IMR-90 (cell line): ENCODE measurements at regions not wholly inside any gene's neighbourhood (a gene's known extent, or its start where the extent isn't known, plus 50 kb on each side); places are given as distances from the start of the nearest gene placed in this dataset.
"Not testable (repeated sequence)": the region's sequence is repeated elsewhere in the genome, so short reads cannot be mapped to it uniquely, and the experiment has no call there.

Source experiments
- ATAC-seq: fragments of 200-7000 bp; cut with Tn5 transposase; 2 replicates; pipeline ENCODE4 v1.9.1; 2020; ENCODE audit warnings: low read depth, mild to moderate bottlenecking, moderate library complexity
- BruUV-seq: library from RNA; stranded (reverse); fragments of 400-500 nt; replicated peaks from 2 replicates; lab custom pipeline; 2021; lab: Mats Ljungman, UMichigan
- CTCF ChIA-PET: fragments of 300-600 bp; formaldehyde crosslinking; extraction: SDS; loops from one replicate; lab custom pipeline; 2021; ENCODE audit warnings: antibody characterized with exemption; lab: Yijun Ruan, JAX
- POLR2A ChIA-PET: fragments of 300-600 bp; sonication (Branson Sonifier 250); formaldehyde crosslinking; loops from one replicate; lab custom pipeline; 2022; ENCODE audit warnings: antibody characterized with exemption; ENCODE audit not compliant: unreplicated experiment; lab: Charles Lee
- DNase-seq: peaks from one replicate; pipeline ENCODE4 v3.0.0; 2013
- H2AFZ ChIP-seq: replicated peaks from 2 replicates; pipeline ENCODE3; 2013; ENCODE audit warnings: low read length, mild to moderate bottlenecking; ENCODE audit not compliant: poor library complexity
- H2AK5ac ChIP-seq: 2 replicates; pipeline ENCODE4 v1.6.1; 2013; ENCODE audit warnings: low read depth, low read length, inconsistent platforms
- H2AK9ac ChIP-seq: replicated peaks from 2 replicates; pipeline ENCODE3; 2013; ENCODE audit warnings: mild to moderate bottlenecking, low read depth, low read length, moderate library complexity; ENCODE audit not compliant: poor library complexity
- H2BK120ac ChIP-seq: 2 replicates; pipeline ENCODE4 v1.6.1; 2013; ENCODE audit warnings: low read depth, low read length, inconsistent platforms
- H2BK15ac ChIP-seq: 3 replicates; pipeline ENCODE4 v1.6.1; 2013; ENCODE audit warnings: low read depth, low read length, inconsistent platforms
- H2BK20ac ChIP-seq: 2 replicates; pipeline ENCODE4 v1.6.1; 2013; ENCODE audit warnings: low read depth, mild to moderate bottlenecking, inconsistent platforms, low read length, moderate library complexity
- H2BK5ac ChIP-seq: 2 replicates; pipeline ENCODE4 v1.6.1; 2013; ENCODE audit warnings: mild to moderate bottlenecking, low read depth, low read length, inconsistent platforms; ENCODE audit not compliant: poor library complexity, severe bottlenecking
- H3K14ac ChIP-seq: replicated peaks from 2 replicates; pipeline ENCODE4 v1.6.1; 2013; ENCODE audit warnings: low read depth, low read length, inconsistent platforms
- H3K18ac ChIP-seq: 2 replicates; pipeline ENCODE4 v1.6.1; 2013; ENCODE audit warnings: low read depth, low read length, control low read depth
- H3K23ac ChIP-seq: 2 replicates; pipeline ENCODE4 v1.6.1; 2013; ENCODE audit warnings: low read depth, low read length, inconsistent platforms
- H3K27ac ChIP-seq: 2 replicates; pipeline ENCODE4 v1.5.1; 2013; ENCODE audit warnings: mild to moderate bottlenecking, control low read depth, low read length; ENCODE audit not compliant: insufficient read depth
- H3K27me3 ChIP-seq: 2 replicates; pipeline ENCODE4 v1.6.1; 2013; ENCODE audit warnings: low read length; ENCODE audit not compliant: control insufficient read depth, insufficient read depth
- H3K36me3 ChIP-seq: 2 replicates; pipeline ENCODE4 v1.6.1; 2013; ENCODE audit warnings: low read length, mixed read lengths; ENCODE audit not compliant: control insufficient read depth, insufficient read depth
- H3K4ac ChIP-seq: 2 replicates; pipeline ENCODE4 v1.6.1; 2013; ENCODE audit warnings: low read depth, low read length, inconsistent platforms
- H3K4me1 ChIP-seq: 2 replicates; pipeline ENCODE4 v1.6.1; 2013; ENCODE audit warnings: low read length, mixed read lengths; ENCODE audit not compliant: control insufficient read depth, insufficient read depth
- H3K4me2 ChIP-seq: 2 replicates; pipeline ENCODE4 v1.6.1; 2013; ENCODE audit warnings: low read depth, mild to moderate bottlenecking, control low read depth, low read length, moderate library complexity
- H3K4me3 ChIP-seq: 2 replicates; pipeline ENCODE4 v1.5.1; 2013; ENCODE audit warnings: low read depth, mild to moderate bottlenecking, control low read depth, low read length, moderate library complexity; ENCODE audit not compliant: insufficient read depth
- H3K56ac ChIP-seq: 2 replicates; pipeline ENCODE4 v1.6.1; 2013; ENCODE audit warnings: low read length, inconsistent platforms; ENCODE audit not compliant: insufficient read depth; ENCODE audit errors: extremely low read depth
- H3K79me1 ChIP-seq, 2 experiments: 2 replicates each; pipeline ENCODE4 v1.6.1; 2013; ENCODE audit warnings: low read length in 2 of 2, inconsistent platforms in 1 of 2, low read depth in 1 of 2
- H3K9ac ChIP-seq: 2 replicates; pipeline ENCODE4 v1.6.1; 2013; ENCODE audit warnings: low read depth, low read length, control low read depth
- H3K9me1 ChIP-seq: 2 replicates; pipeline ENCODE4 v1.6.1; 2013; ENCODE audit warnings: low read length, inconsistent platforms; ENCODE audit not compliant: insufficient read depth
- H3K9me3 ChIP-seq: 2 replicates; pipeline ENCODE4 v1.6.1; 2013; ENCODE audit warnings: low read length; ENCODE audit not compliant: control insufficient read depth, insufficient read depth
- H4K20me1 ChIP-seq: 2 replicates; pipeline ENCODE4 v1.6.1; 2013; ENCODE audit warnings: low read length, inconsistent platforms; ENCODE audit not compliant: insufficient read depth
- H4K5ac ChIP-seq: 2 replicates; pipeline ENCODE4 v1.6.1; 2013; ENCODE audit warnings: mild to moderate bottlenecking, low read depth, low read length, control low read depth
- H4K8ac ChIP-seq, 2 experiments: 2 replicates each; pipeline ENCODE4 v1.6.1; 2013; ENCODE audit warnings: low read depth in 2 of 2, low read length in 2 of 2, control low read depth in 1 of 2, inconsistent platforms in 1 of 2
- H4K91ac ChIP-seq: 2 replicates; pipeline ENCODE4 v1.6.1; 2013; ENCODE audit warnings: low read depth, low read length, inconsistent platforms; ENCODE audit not compliant: insufficient read depth
- CTCF ChIP-seq: conservative IDR thresholded peaks from 2 replicates; pipeline ENCODE4 v1.5.1; 2012; ENCODE audit warnings: mild to moderate bottlenecking, low read depth, low read length, improper control_type of control experiment
- WGBS, 2 experiments: methylation state at CpG; one replicate each; pipeline versions ENCODE4 v1.1.5 to v1.1.7; 2013; ENCODE audit warnings: missing lambda C conversion rate in 2 of 2; ENCODE audit not compliant: insufficient read length in 1 of 2; ENCODE audit errors: extremely low coverage in 2 of 2; 5-methylcytosine and 5-hydroxymethylcytosine counted together
- dilution Hi-C: fragments of 300-500 bp; cut with HindIII; formaldehyde crosslinking; loops from one replicate; pipeline ENCODE4 v1.14.3; 2018; ENCODE audit warnings: low sequenced_read_pairs; ENCODE audit not compliant: unreplicated experiment
- in situ Hi-C: fragments of 300-500 bp; cut with MboI; formaldehyde crosslinking; loops from 3 replicates; pipeline ENCODE4 v1.14.3; 2019; ENCODE audit warnings: low sequenced_read_pairs, inconsistent platforms, mixed read lengths
- intact Hi-C: fragments of 100-400 bp; cut with micrococcal nuclease; formaldehyde crosslinking; loops from 2 replicates; pipeline ENCODE4 v1.10.0; 2022

GRCh38 chr2:76149846-76150245, 439.1 kb upstream of the GCFC2 start:
- Histone ChIP-seq H3K9ac (no peak overlapping the region), H3K4me1 (no peaks in the 10 kb centered on the region), H2BK5ac (no peak overlapping the region), H4K91ac (no peak overlapping the region), H3K14ac (no peak overlapping the region), H3K56ac (no peak overlapping the region), H4K8ac (no peak overlapping the region), H3K9me1 (no peaks in the 10 kb centered on the region), H3K27me3 (no peaks in the 10 kb centered on the region), H3K9me3 (no peaks in the 10 kb centered on the region), H4K5ac (no peak overlapping the region), H2AK5ac (no peak overlapping the region), H3K27ac (no peak overlapping the region), H3K4ac (no peak overlapping the region), H3K36me3 (no peaks in the 10 kb centered on the region), H2AFZ (no peak overlapping the region), H3K4me2 (no peak overlapping the region), H3K4me3 (no peak overlapping the region), H2BK20ac (no peak overlapping the region), H3K79me1 (no peaks in the 10 kb centered on the region), H2BK120ac (no peak overlapping the region), H4K20me1 (no peaks in the 10 kb centered on the region), H3K18ac (no peak overlapping the region), H2AK9ac (no peak overlapping the region), H2BK15ac (no peak overlapping the region), H3K23ac (no peak overlapping the region)
- POLR2A ChIA-PET, result no interaction called here
- in situ Hi-C loops (no loop called here), intact Hi-C loops (no loop called here), dilution Hi-C loops (no loop called here)
- DNase-seq (no peak), ATAC-seq (no peak)
- no TSS peak for BruUV-seq
- CTCF ChIA-PET, result no interaction called here
- no peak for TF ChIP-seq CTCF

- H2AK9ac ChIP-seq, H3K9me3 ChIP-seq, H4K91ac ChIP-seq, dilution Hi-C loops, H2BK120ac ChIP-seq, BruUV-seq, H3K4me3 ChIP-seq, H4K8ac ChIP-seq, DNase-seq, ATAC-seq, H3K27ac ChIP-seq, H3K4me2 ChIP-seq, H3K4me1 ChIP-seq, H2BK15ac ChIP-seq, H3K56ac ChIP-seq, H2AFZ ChIP-seq, H3K27me3 ChIP-seq, intact Hi-C loops, H3K18ac ChIP-seq, H3K9me1 ChIP-seq, H2AK5ac ChIP-seq, H2BK5ac ChIP-seq, H4K5ac ChIP-seq, H3K9ac ChIP-seq, POLR2A ChIA-PET, H4K20me1 ChIP-seq, H3K4ac ChIP-seq, H3K14ac ChIP-seq, H3K79me1 ChIP-seq, in situ Hi-C loops, H3K23ac ChIP-seq, H2BK20ac ChIP-seq, H3K36me3 ChIP-seq: not testable (repeated sequence)
- CTCF ChIA-PET, result interaction anchor here (0.6 to 1.5 kb wide), 2 partner anchors 16 to 1066 kb away, joined by 3 read pairs; no protein-coding TSS in a partner anchor
- no CpG with 5 or more reads among the region's 3 CpGs for WGBS, 2 experiments
Observed at GRCh38 chr2:76139303-76139702, 428.6 kb upstream of the GCFC2 start.
